ENCODE measurements at regions not wholly inside any gene's neighbourhood (a gene's known extent, or its start where the extent isn't known, plus 50 kb on each side); places are given as distances from the start of the nearest gene placed in this dataset.
A peak's percentile ranks its signal among the peaks of the same experiment; 100 is the strongest.

DNA sequence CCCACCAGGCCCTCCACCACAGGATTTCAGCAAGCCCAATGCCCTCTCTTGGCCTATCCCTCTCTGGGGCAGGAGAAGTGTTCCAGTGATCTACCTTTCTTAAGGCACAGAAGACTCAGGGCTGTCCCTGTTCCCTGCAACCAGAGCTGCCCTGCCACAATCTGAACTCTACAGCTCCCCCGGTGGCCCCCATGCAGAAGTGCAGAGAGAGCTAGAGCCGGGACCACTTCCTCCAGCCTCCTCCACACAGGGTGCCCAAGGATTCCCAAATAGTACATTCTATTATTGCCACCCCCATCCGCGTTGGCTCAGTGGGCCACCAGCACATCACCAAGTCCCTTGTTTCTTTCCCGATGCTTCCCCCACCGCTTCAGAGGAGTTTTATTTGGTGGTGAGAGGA is 114.8 kb upstream of the PTPRM start:
- Histone ChIP-seq H3K27me3 (ENCODE audit: insufficient read depth, low read length) (no peaks in the 10 kb centered on the region), H3K56ac (ENCODE audit: insufficient read length, low read depth, low read length) (no peak overlapping the region), H3K23me2 (ENCODE audit: insufficient read length, low read depth, low read length, poor library complexity, severe bottlenecking) (no peaks in the 10 kb centered on the region), H3K4ac (ENCODE audit: low read depth, low read length) (no peak overlapping the region), H3K27ac (ENCODE audit: insufficient read length, low read depth, low read length) (no peak overlapping the region), H2BK120ac (ENCODE audit: low read depth, low read length, poor library complexity, severe bottlenecking) (no peak overlapping the region), H3K79me2 (ENCODE audit: insufficient read depth, low read length) (no peaks in the 10 kb centered on the region), H3K18ac (ENCODE audit: insufficient read length, low read depth, low read length) (no peak overlapping the region), H3K9me3 (ENCODE audit: control insufficient read depth, low read depth, low read length) (no peaks in the 10 kb centered on the region), H3K23ac (ENCODE audit: insufficient read length, low read depth, low read length) (no peak overlapping the region), H4K8ac (replicated peaks; ENCODE audit: insufficient read length, low read depth, low read length) (no peak overlapping the region), H2BK5ac (ENCODE audit: insufficient read length, low read length) (no peak overlapping the region), H3K14ac (ENCODE audit: insufficient read depth, low read length) (no peak overlapping the region), H3T11ph (ENCODE audit: low read length) (no peak overlapping the region), H4K91ac (ENCODE audit: insufficient read length, low read depth, low read length) (no peak overlapping the region), H3K9ac (ENCODE audit: extremely low read depth, insufficient read length, low read length) (no peak overlapping the region), H3K4me2 (ENCODE audit: insufficient read depth, insufficient read length, low read length) (no peak overlapping the region), H2BK15ac (ENCODE audit: low read depth, low read length) (no peak overlapping the region), H4K20me1 (ENCODE audit: control insufficient read depth, insufficient read depth, insufficient read length) (no peaks in the 10 kb centered on the region), H2AFZ (ENCODE audit: low read length) (no peak overlapping the region), H3K4me1 (ENCODE audit: insufficient read depth, low read length) (no peaks in the 10 kb centered on the region), H2BK20ac (ENCODE audit: low read depth, low read length, poor library complexity, severe bottlenecking) (no peak overlapping the region), H2BK12ac (ENCODE audit: insufficient read length, low read depth, low read length) (no peak overlapping the region), H3K79me1 (ENCODE audit: insufficient read depth, low read depth, low read length, poor library complexity, severe bottlenecking) (no peaks in the 10 kb centered on the region), H4K5ac (ENCODE audit: insufficient read length, low read depth, low read length) (no peak overlapping the region), H2AK5ac (ENCODE audit: insufficient read length, low read length) (no peak overlapping the region)
- no CpG with 5 or more reads among the region's 6 CpGs for WGBS (ENCODE audit: extremely low coverage, insufficient read length, low lambda C conversion rate)
- Mint-ChIP-seq H3K27ac (no peak overlapping the region), H3K36me3 (ENCODE audit: insufficient read depth in 1 of 3, low read depth in 3 of 3) (no peaks in the 10 kb centered on the region), H3K9me3 (no peaks in the 10 kb centered on the region), H3K4me3 (no peak overlapping the region), H3K4me1 (peaks cover 5 to 6% of the 10 kb centered on the region in 2 experiments; a peak in 3 of 4 replicates), H3K27me3 (ENCODE audit: low read depth) (no peaks in the 10 kb centered on the region; the same call in 1 of the 2 replicates)
- peak; percentile 78 for DNase-seq
- TF ChIP-seq, protein P1, sequence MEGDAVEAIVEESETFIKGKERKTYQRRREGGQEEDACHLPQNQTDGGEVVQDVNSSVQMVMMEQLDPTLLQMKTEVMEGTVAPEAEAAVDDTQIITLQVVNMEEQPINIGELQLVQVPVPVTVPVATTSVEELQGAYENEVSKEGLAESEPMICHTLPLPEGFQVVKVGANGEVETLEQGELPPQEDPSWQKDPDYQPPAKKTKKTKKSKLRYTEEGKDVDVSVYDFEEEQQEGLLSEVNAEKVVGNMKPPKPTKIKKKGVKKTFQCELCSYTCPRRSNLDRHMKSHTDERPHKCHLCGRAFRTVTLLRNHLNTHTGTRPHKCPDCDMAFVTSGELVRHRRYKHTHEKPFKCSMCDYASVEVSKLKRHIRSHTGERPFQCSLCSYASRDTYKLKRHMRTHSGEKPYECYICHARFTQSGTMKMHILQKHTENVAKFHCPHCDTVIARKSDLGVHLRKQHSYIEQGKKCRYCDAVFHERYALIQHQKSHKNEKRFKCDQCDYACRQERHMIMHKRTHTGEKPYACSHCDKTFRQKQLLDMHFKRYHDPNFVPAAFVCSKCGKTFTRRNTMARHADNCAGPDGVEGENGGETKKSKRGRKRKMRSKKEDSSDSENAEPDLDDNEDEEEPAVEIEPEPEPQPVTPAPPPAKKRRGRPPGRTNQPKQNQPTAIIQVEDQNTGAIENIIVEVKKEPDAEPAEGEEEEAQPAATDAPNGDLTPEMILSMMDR (conservative IDR thresholded peaks at IDR 0.05): peak; percentile 72

Measured in H9 (cell line).